ENCODE measurements at regions not wholly inside any gene's neighbourhood (a gene's known extent, or its start where the extent isn't known, plus 50 kb on each side); places are given as distances from the start of the nearest gene placed in this dataset.
"Not testable (repeated sequence)": the region's sequence is repeated elsewhere in the genome, so short reads cannot be mapped to it uniquely, and the experiment has no call there.

- no peak for DNase-seq (ENCODE audit: low spot score)
These were observed 394.8 kb upstream of the NOX3 start for GRCh38 chr6:155850408-155850841.

GRCh38 chr6:155847711-155848110 lies 392.1 kb upstream of the NOX3 start:
- DNase-seq (ENCODE audit: low spot score), result no peak

- DNase-seq (ENCODE audit: low spot score), result no peak
These were observed 381.8 kb upstream of the NOX3 start for GRCh38 chr6:155837474-155837873.

- no peak for DNase-seq (ENCODE audit: low spot score)
These were observed 377.0 kb upstream of the NOX3 start for GRCh38 chr6:155832596-155832995.

GRCh38 chr6:155830531-155830930 lies 374.9 kb upstream of the NOX3 start:
- no peak for DNase-seq (ENCODE audit: low spot score)

GRCh38 chr6:155829646-155830045 lies 374.0 kb upstream of the NOX3 start:
- no peak for DNase-seq (ENCODE audit: low spot score)

GRCh38 chr6:155828989-155829388 lies 373.4 kb upstream of the NOX3 start:
- no peak for DNase-seq (ENCODE audit: low spot score)

GRCh38 chr6:155818698-155819097 lies 363.1 kb upstream of the NOX3 start:
- no peak for DNase-seq (ENCODE audit: low spot score)

GRCh38 chr6:155813548-155813947 lies 357.9 kb upstream of the NOX3 start:
- DNase-seq (ENCODE audit: low spot score), result no peak

- DNase-seq (ENCODE audit: low spot score), result no peak
These were observed 351.6 kb upstream of the NOX3 start for GRCh38 chr6:155807243-155807642.

- no peak for DNase-seq (ENCODE audit: low spot score)
These were observed 345.4 kb upstream of the NOX3 start for GRCh38 chr6:155801046-155801445.

- not testable (repeated sequence) for DNase-seq (ENCODE audit: low spot score)
These were observed 343.2 kb upstream of the NOX3 start for GRCh38 chr6:155798876-155799275.

GRCh38 chr6:155795173-155795796 lies 339.6 kb upstream of the NOX3 start:
- DNase-seq (ENCODE audit: low spot score), result no peak

GRCh38 chr6:155791891-155792290 lies 336.3 kb upstream of the NOX3 start:
- DNase-seq (ENCODE audit: low spot score), result no peak

- no peak for DNase-seq (ENCODE audit: low spot score)
These were observed 335.5 kb upstream of the NOX3 start for GRCh38 chr6:155791186-155791585.

GRCh38 chr6:155787168-155787567 lies 331.5 kb upstream of the NOX3 start:
- DNase-seq (ENCODE audit: low spot score), result no peak

- DNase-seq (ENCODE audit: low spot score), result no peak
These were observed 330.9 kb upstream of the NOX3 start for GRCh38 chr6:155786528-155786927.

- no peak for DNase-seq (ENCODE audit: low spot score)
These were observed 327.3 kb upstream of the NOX3 start for GRCh38 chr6:155782739-155783459.

GRCh38 chr6:155782320-155782731 lies 326.7 kb upstream of the NOX3 start:
- DNase-seq (ENCODE audit: low spot score), result no peak

- no peak for DNase-seq (ENCODE audit: low spot score)
These were observed 323.8 kb upstream of the NOX3 start for GRCh38 chr6:155779456-155779855.

- no peak for DNase-seq (ENCODE audit: low spot score)
These were observed 322.7 kb upstream of the NOX3 start for GRCh38 chr6:155778336-155778735.

- DNase-seq (ENCODE audit: low spot score), result no peak
These were observed 316.2 kb upstream of the NOX3 start for GRCh38 chr6:155771822-155772221.

GRCh38 chr6:155770856-155771255 lies 315.2 kb upstream of the NOX3 start:
- DNase-seq (ENCODE audit: low spot score), result no peak

GRCh38 chr6:155770313-155770712 lies 314.7 kb upstream of the NOX3 start:
- no peak for DNase-seq (ENCODE audit: low spot score)

All from NAMALWA (cell line).